ENCODE measurements at regions not wholly inside any gene's neighbourhood (a gene's known extent, or its start where the extent isn't known, plus 50 kb on each side); places are given as distances from the start of the nearest gene placed in this dataset.

DNA sequence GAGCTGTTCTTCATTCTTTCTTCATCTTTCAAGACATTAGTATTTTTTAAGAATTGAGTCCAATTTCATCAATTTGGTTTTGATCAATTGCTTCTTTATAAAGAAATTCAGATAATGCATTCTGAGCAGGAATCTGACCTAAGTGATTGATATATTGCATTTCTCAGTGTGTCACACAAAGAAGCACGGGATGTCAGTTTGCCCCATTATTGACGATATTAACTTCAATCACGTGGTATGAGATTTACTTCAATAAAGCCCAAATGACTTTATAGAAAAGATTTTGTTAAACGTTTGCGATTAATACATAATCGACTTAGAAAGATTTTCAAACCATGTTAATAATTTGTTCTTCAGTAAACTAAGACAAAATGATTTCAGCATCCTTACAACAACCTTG, 1254.2 kb downstream of the FSCB start:
- Histone ChIP-seq H3K27me3 (no peaks in the 10 kb centered on the region), H3K9me3 (no peaks in the 10 kb centered on the region), H3K27ac (no peak overlapping the region), H3K4me1 (no peaks in the 10 kb centered on the region), H3K4me3 (no peak overlapping the region), H3K36me3 (no peaks in the 10 kb centered on the region)
- WGBS, 2 donors, result 71 to 81% methylated on average over 6 of the region's 6 CpGs
- TF ChIP-seq, protein P1, sequence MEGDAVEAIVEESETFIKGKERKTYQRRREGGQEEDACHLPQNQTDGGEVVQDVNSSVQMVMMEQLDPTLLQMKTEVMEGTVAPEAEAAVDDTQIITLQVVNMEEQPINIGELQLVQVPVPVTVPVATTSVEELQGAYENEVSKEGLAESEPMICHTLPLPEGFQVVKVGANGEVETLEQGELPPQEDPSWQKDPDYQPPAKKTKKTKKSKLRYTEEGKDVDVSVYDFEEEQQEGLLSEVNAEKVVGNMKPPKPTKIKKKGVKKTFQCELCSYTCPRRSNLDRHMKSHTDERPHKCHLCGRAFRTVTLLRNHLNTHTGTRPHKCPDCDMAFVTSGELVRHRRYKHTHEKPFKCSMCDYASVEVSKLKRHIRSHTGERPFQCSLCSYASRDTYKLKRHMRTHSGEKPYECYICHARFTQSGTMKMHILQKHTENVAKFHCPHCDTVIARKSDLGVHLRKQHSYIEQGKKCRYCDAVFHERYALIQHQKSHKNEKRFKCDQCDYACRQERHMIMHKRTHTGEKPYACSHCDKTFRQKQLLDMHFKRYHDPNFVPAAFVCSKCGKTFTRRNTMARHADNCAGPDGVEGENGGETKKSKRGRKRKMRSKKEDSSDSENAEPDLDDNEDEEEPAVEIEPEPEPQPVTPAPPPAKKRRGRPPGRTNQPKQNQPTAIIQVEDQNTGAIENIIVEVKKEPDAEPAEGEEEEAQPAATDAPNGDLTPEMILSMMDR (IDR thresholded peaks at IDR 0.05), result no peak
- DNase-seq (no peak), FAIRE-seq (no peak), ATAC-seq (no peak)
- intact Hi-C loops (cut with DNase I), result no loop called here

DNA sequence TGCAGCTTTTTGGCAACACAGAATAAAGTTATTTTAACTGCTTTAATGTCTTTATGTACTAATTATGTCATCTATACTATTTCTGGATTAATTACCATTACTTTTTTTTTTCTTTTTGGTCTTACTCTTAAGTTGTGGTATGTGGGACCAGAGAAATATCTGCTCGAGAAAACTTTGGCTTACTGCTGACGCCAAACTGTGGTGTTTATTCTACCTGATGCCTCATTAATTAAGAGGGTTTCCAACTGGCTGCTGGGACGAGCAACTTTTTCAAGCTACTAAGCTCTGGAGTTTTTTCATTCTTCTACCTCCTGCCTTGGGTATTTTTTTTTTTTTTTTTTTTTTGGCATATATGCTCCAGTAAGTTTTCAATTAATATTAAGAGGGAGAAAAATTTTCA, 1257.5 kb downstream of the FSCB start:
- Histone ChIP-seq H3K27ac (no peak overlapping the region), H3K36me3 (no peaks in the 10 kb centered on the region), H3K27me3 (no peaks in the 10 kb centered on the region), H3K9me3 (no peaks in the 10 kb centered on the region), H3K4me3 (no peak overlapping the region), H3K4me1 (no peaks in the 10 kb centered on the region)
- intact Hi-C loops (cut with DNase I), result no loop called here
- ATAC-seq (no peak), DNase-seq (no peak), FAIRE-seq (no peak)
- WGBS, 2 donors, result 40% methylated on average over 3 of the region's 3 CpGs
- TF ChIP-seq, protein P1 (IDR thresholded peaks at IDR 0.05), result no peak

GRCh38 chr14:43249116-43249515, 1258.0 kb downstream of the FSCB start:
- intact Hi-C loops (cut with DNase I), result no loop called here
- H3K27ac ChIP-seq, result no peak overlapping the region
- no peaks in the 10 kb centered on the region for H3K27me3 ChIP-seq
- FAIRE-seq (no peak), DNase-seq (no peak), ATAC-seq (no peak)
- H3K9me3 ChIP-seq, result no peaks in the 10 kb centered on the region
- no peaks in the 10 kb centered on the region for H3K36me3 ChIP-seq
- no peak overlapping the region for H3K4me3 ChIP-seq
- no peaks in the 10 kb centered on the region for H3K4me1 ChIP-seq
- TF ChIP-seq, protein P1 (IDR thresholded peaks at IDR 0.05), result no peak

- no peak overlapping the region for H3K4me3 ChIP-seq
- no peak for ATAC-seq
- TF ChIP-seq, protein P1 (IDR thresholded peaks at IDR 0.05), result no peak
- WGBS, 2 donors, result 81 to 88% methylated on average over 1 of the region's 1 CpG
- H3K27ac ChIP-seq, result no peak overlapping the region
- intact Hi-C loops (cut with DNase I), result no loop called here
- DNase-seq, result no peak
- no peaks in the 10 kb centered on the region for H3K4me1 ChIP-seq
- no peaks in the 10 kb centered on the region for H3K9me3 ChIP-seq
- no peaks in the 10 kb centered on the region for H3K36me3 ChIP-seq
- no peaks in the 10 kb centered on the region for H3K27me3 ChIP-seq
- FAIRE-seq, result no peak
Observed at GRCh38 chr14:43247877-43248276, 1259.2 kb downstream of the FSCB start.

- 57 to 59% methylated on average over 2 of the region's 2 CpGs for WGBS, 2 donors
- Histone ChIP-seq H3K27me3 (no peaks in the 10 kb centered on the region), H3K9me3 (no peaks in the 10 kb centered on the region), H3K4me1 (no peaks in the 10 kb centered on the region), H3K4me3 (no peak overlapping the region), H3K36me3 (no peaks in the 10 kb centered on the region), H3K27ac (no peak overlapping the region)
- intact Hi-C loops (cut with DNase I), result no loop called here
- TF ChIP-seq, protein P1 (IDR thresholded peaks at IDR 0.05), result no peak
- no peak for FAIRE-seq
- ATAC-seq, result no peak
- DNase-seq, result no peak
Observed at GRCh38 chr14:43244142-43244625, 1262.9 kb downstream of the FSCB start.

Data from pancreas (tissue), 10 donors.